Activated B cell treated with CpG ODN at 0.5 μM for 24 hours (primary cell): ENCODE measurements at regions not wholly inside any gene's neighbourhood (a gene's known extent, or its start where the extent isn't known, plus 50 kb on each side); places are given as distances from the start of the nearest gene placed in this dataset.

ENCODE experiments used
- ATAC-seq: fragments of 200-7000 bp; cut with Tn5 transposase; one replicate; pipeline ENCODE4 v1.10.0; 2021; ENCODE audit warnings: low read depth, mild to moderate bottlenecking, moderate library complexity
- CTCF ChIA-PET: fragments of 350-600 bp; sonication (Branson Sonifier 250); formaldehyde crosslinking; loops from one replicate; lab custom pipeline; 2021; ENCODE audit warnings: antibody characterized with exemption; lab: Charles Lee
- POLR2A ChIA-PET: fragments of 350-600 bp; sonication (Branson Sonifier 250); formaldehyde crosslinking; loops from one replicate; lab custom pipeline; 2021; ENCODE audit warnings: antibody characterized with exemption; lab: Charles Lee
- DNase-seq: peaks from one replicate; pipeline ENCODE4 v3.0.0; 2022
- H3K27ac Mint-ChIP-seq: one replicate; pipeline ENCODE4 v1.8.0; 2020; ENCODE audit warnings: mixed read lengths
- H3K27me3 Mint-ChIP-seq: one replicate; pipeline ENCODE4 v1.8.0; 2021; ENCODE audit warnings: mixed read lengths
- H3K36me3 Mint-ChIP-seq: one replicate; pipeline ENCODE4 v1.8.0; 2021; ENCODE audit warnings: low read depth, mixed read lengths
- H3K4me1 Mint-ChIP-seq: one replicate; pipeline ENCODE4 v1.8.0; 2021; ENCODE audit warnings: mixed read lengths
- H3K4me3 Mint-ChIP-seq: one replicate; pipeline ENCODE4 v1.8.0; 2020; ENCODE audit warnings: mild to moderate bottlenecking, mixed read lengths
- H3K9me3 Mint-ChIP-seq: one replicate; pipeline ENCODE4 v1.8.0; 2020; ENCODE audit warnings: mixed read lengths
- CTCF ChIP-seq: fragments of 200-600 bp; IDR thresholded peaks from one replicate; pipeline ENCODE4 v1.8.0; 2022; ENCODE audit warnings: antibody characterized with exemption, mild to moderate bottlenecking
- intact Hi-C: fragments of 100-400 bp; cut with micrococcal nuclease; formaldehyde crosslinking; loops from one replicate; pipeline ENCODE4 v1.15.1; 2024

- ChIA-PET CTCF (no interaction called here), POLR2A (no interaction called here)
- H3K36me3 Mint-ChIP-seq: no peaks in the 10 kb centered on the region
- ATAC-seq (no peak), DNase-seq (no peak)
- TF ChIP-seq CTCF: no peak
- peaks cover 2% of the 10 kb centered on the region for H3K27me3 Mint-ChIP-seq
- no peaks in the 10 kb centered on the region for H3K9me3 Mint-ChIP-seq
- H3K27ac Mint-ChIP-seq: no peak overlapping the region
- intact Hi-C loops: no loop called here
- H3K4me1 Mint-ChIP-seq: peaks cover 11% of the 10 kb centered on the region
- no peak overlapping the region for H3K4me3 Mint-ChIP-seq
Observed at GRCh38 chr19:29890392-29890791, 51.6 kb upstream of the URI1 start.
